ENCODE measurements at regions not wholly inside any gene's neighbourhood (a gene's known extent, or its start where the extent isn't known, plus 50 kb on each side); places are given as distances from the start of the nearest gene placed in this dataset.

GRCh38 chr14:65344011-65344410 is 68.5 kb upstream of the FUT8 start:
- TF ChIP-seq, protein P1, sequence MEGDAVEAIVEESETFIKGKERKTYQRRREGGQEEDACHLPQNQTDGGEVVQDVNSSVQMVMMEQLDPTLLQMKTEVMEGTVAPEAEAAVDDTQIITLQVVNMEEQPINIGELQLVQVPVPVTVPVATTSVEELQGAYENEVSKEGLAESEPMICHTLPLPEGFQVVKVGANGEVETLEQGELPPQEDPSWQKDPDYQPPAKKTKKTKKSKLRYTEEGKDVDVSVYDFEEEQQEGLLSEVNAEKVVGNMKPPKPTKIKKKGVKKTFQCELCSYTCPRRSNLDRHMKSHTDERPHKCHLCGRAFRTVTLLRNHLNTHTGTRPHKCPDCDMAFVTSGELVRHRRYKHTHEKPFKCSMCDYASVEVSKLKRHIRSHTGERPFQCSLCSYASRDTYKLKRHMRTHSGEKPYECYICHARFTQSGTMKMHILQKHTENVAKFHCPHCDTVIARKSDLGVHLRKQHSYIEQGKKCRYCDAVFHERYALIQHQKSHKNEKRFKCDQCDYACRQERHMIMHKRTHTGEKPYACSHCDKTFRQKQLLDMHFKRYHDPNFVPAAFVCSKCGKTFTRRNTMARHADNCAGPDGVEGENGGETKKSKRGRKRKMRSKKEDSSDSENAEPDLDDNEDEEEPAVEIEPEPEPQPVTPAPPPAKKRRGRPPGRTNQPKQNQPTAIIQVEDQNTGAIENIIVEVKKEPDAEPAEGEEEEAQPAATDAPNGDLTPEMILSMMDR (IDR thresholded peaks at IDR 0.05) = no peak
- TF ChIP-seq POLR2AphosphoS5 (IDR thresholded peaks at IDR 0.05) (no peak), POLR2A (IDR thresholded peaks at IDR 0.05) (no peak)
